ENCODE measurements at regions not wholly inside any gene's neighbourhood (a gene's known extent, or its start where the extent isn't known, plus 50 kb on each side); places are given as distances from the start of the nearest gene placed in this dataset.

DNA sequence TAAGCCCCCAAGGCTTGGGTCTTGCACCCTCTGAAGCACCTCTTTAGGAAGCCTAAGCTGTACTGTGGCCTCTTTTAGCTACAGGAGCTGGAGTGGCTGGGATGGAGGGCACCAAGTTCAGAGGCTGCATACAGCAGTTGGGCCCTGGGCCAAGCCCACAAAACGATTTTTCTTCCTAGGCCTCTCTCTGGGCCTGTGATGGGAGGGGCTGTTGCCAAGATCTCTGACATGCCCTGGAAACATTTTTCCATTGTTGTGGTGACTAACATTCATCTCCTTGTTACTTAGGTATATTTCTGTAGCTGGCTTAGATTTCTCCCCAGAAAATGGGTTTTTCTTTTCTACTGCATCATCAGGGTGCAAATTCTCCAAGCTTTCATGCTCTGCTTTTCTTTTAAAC lies 375.7 kb upstream of the NPSR1 start:
- H2BK15ac ChIP-seq (ENCODE audit: low read length), result no peak overlapping the region
- H3K4me2 ChIP-seq (ENCODE audit: insufficient read depth in 1 of 2, low read depth in 2 of 2, low read length in 2 of 2), result no peak overlapping the region
- DNase-seq (ENCODE audit: low read depth in 1 of 2, low spot score in 2 of 2), result no peak
- H3K36me3 ChIP-seq (ENCODE audit: control insufficient read depth in 2 of 4, insufficient read depth in 4 of 4, low read length in 3 of 4), result no peaks in the 10 kb centered on the region; a peak in 1 of 8 replicates
- H2BK120ac ChIP-seq (replicated peaks; ENCODE audit: low read depth, low read length), result no peak overlapping the region
- FAIRE-seq, result no peak
- H3K56ac ChIP-seq (replicated peaks; ENCODE audit: insufficient read length, low read depth, low read length), result no peak overlapping the region
- no peak overlapping the region for H3K23ac ChIP-seq (ENCODE audit: insufficient read length)
- H3K79me1 ChIP-seq (ENCODE audit: low read depth, low read length), result no peaks in the 10 kb centered on the region
- H3K4ac ChIP-seq (replicated peaks; ENCODE audit: insufficient read length, low read depth, low read length), result no peak overlapping the region
- no peak overlapping the region for H3K14ac ChIP-seq (ENCODE audit: insufficient read length)
- CTCF ChIA-PET (ENCODE audit: partially characterized antibody), result interaction anchor here (0.6 to 1.3 kb wide), 3 partner anchors 25 to 314 kb away, joined by 3 to 4 read pairs (median 3); no protein-coding TSS in a partner anchor
- no peak overlapping the region for H2AK5ac ChIP-seq (ENCODE audit: low read depth, low read length)
- no peak overlapping the region for H4K8ac ChIP-seq (ENCODE audit: extremely low read depth, insufficient read depth, low read length)
- H3K27ac ChIP-seq (ENCODE audit: low read depth, low read length), result no peak overlapping the region
- no peak overlapping the region for H2AFZ ChIP-seq (ENCODE audit: low read length)
- H3K79me2 ChIP-seq (ENCODE audit: control insufficient read depth in 1 of 2, insufficient read depth in 2 of 2, low read length in 2 of 2), result no peaks in the 10 kb centered on the region
- POLR2A ChIA-PET (ENCODE audit: partially characterized antibody), result interaction anchor here (1.0 kb wide), 1 partner anchor 194 kb away, joined by 3 read pairs; no protein-coding TSS in a partner anchor
- H2BK12ac ChIP-seq (ENCODE audit: low read depth, low read length), result no peak overlapping the region
- TF ChIP-seq EGR1 (IDR thresholded peaks at IDR 0.05; ENCODE audit: borderline replicate concordance, low read depth, low read length) (no peak), POLR2A (IDR thresholded peaks at IDR 0.05; ENCODE audit: control extremely low read depth in 1 of 2, low read depth in 2 of 2, low read length in 2 of 2) (no peak), HDAC6 (IDR thresholded peaks at IDR 0.05; ENCODE audit: low read depth, low read length) (no peak), EZH2 (IDR thresholded peaks at IDR 0.05; ENCODE audit: low read depth, low read length, severe bottlenecking) (no peak)
- peaks cover 7 to 8% of the 10 kb centered on the region in 2 experiments for H3K9me3 ChIP-seq (ENCODE audit: insufficient read depth in 2 of 2, low read depth in 1 of 2, low read length in 1 of 2)
- 63% methylated on average over 1 of the region's 1 CpG; no CpG with 5 or more reads in 1 of the 2 experiments for WGBS, 2 experiments (ENCODE audit: extremely low coverage in 1 of 2, insufficient coverage in 1 of 2, insufficient read length in 1 of 2, insufficient replicate concordance in 2 of 2, low coverage in 1 of 2, low lambda C conversion rate in 2 of 2, missing lambda C conversion rate in 1 of 2)
- H3K18ac ChIP-seq (ENCODE audit: extremely low read depth, low read length), result no peak overlapping the region
- H3K23me2 ChIP-seq (ENCODE audit: low read depth, low read length), result no peaks in the 10 kb centered on the region
- no peaks in the 10 kb centered on the region for H3K27me3 ChIP-seq (replicated peaks in 1 of 4; ENCODE audit: control insufficient read depth in 3 of 4, extremely low read depth in 1 of 4, insufficient read depth in 3 of 4, low read length in 3 of 4)
- H3K9ac ChIP-seq (replicated peaks in 1 of 4; ENCODE audit: extremely low read depth in 1 of 4, low read depth in 3 of 4, low read length in 3 of 4), result no peak overlapping the region
- no peak overlapping the region for H3K4me3 ChIP-seq (ENCODE audit: extremely low read depth in 1 of 4, insufficient read depth in 2 of 4, low read depth in 3 of 4, low read length in 4 of 4)
- H2BK5ac ChIP-seq (ENCODE audit: low read depth, low read length), result no peak overlapping the region
- no peaks in the 10 kb centered on the region for H4K20me1 ChIP-seq (replicated peaks in 1 of 2; ENCODE audit: control insufficient read depth in 1 of 2, insufficient read depth in 2 of 2, low read length in 2 of 2)
- H4K91ac ChIP-seq (replicated peaks; ENCODE audit: insufficient read length, low read length), result no peak overlapping the region
- no peaks in the 10 kb centered on the region for H3K4me1 ChIP-seq (replicated peaks in 1 of 4; ENCODE audit: control insufficient read depth in 3 of 4, insufficient read depth in 4 of 4, low read length in 3 of 4)
- no peak overlapping the region for H4K5ac ChIP-seq (ENCODE audit: insufficient read length, low read depth, low read length)
- no peak overlapping the region for H2BK20ac ChIP-seq (ENCODE audit: low read length)

Data from H1 (cell line).